Right lobe of liver (tissue), 4 donors: ENCODE measurements at regions not wholly inside any gene's neighbourhood (a gene's known extent, or its start where the extent isn't known, plus 50 kb on each side); places are given as distances from the start of the nearest gene placed in this dataset.

ENCODE experiments used
- POLR2A ChIP-seq: fragments of 450-650 bp; IDR thresholded peaks from one replicate; pipeline ENCODE4 v1.6.1; 2017; ENCODE audit warnings: antibody characterized with exemption, mild to moderate bottlenecking
- TF ChIP-seq, protein P1 (sequence below), 4 donors: fragments of 200-600 bp in 3 of 4; fragments of 450-650 bp in 1 of 4; IDR thresholded peaks; one replicate each; pipeline versions ENCODE4 v1.5.1 to v1.8.0; 2016 to 2022; ENCODE audit warnings: antibody characterized with exemption in 4 of 4, mild to moderate bottlenecking in 2 of 4
- donor health status: DM: no; HTN: no; CAD: no.
- donor health status: DM: no; HTN: no; CAD: no.
- donor health status: DM: no; HTN: yes; CAD: no.

DNA sequence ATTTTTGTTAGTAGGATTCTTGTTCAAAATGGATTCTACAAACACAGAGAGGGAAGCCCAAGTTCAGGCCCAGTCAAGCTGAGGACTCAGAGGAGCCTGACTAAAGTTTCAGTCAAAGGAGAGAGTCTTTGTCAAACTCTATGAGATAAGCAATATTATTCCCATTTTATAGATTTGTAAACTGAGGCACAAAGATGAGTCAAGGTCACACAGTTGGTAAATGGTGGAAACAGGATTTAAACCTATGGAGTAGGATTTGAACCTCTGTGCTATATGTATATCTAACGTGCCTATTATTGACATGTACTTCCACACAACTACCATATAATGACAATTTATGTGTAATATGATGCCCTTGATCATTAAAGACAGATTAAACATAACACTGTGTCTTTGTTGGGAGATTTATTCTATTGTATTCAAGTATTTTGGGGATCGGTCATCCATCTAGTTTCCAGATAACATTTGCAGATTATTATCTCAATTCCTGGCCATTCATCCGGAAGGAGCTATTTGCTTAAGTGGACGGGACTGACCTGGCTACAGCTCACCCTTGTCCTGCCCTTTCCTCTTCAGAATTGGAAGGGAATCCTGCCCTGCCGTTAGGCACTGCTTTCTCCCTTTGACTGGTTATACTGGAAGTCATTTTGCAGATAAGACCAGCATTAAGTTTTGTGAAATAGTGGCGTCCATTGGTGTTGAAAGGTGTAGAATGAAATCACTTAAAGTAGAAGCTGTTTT lies 86.1 kb upstream of the LMO4 start:
- TF ChIP-seq, protein P1, sequence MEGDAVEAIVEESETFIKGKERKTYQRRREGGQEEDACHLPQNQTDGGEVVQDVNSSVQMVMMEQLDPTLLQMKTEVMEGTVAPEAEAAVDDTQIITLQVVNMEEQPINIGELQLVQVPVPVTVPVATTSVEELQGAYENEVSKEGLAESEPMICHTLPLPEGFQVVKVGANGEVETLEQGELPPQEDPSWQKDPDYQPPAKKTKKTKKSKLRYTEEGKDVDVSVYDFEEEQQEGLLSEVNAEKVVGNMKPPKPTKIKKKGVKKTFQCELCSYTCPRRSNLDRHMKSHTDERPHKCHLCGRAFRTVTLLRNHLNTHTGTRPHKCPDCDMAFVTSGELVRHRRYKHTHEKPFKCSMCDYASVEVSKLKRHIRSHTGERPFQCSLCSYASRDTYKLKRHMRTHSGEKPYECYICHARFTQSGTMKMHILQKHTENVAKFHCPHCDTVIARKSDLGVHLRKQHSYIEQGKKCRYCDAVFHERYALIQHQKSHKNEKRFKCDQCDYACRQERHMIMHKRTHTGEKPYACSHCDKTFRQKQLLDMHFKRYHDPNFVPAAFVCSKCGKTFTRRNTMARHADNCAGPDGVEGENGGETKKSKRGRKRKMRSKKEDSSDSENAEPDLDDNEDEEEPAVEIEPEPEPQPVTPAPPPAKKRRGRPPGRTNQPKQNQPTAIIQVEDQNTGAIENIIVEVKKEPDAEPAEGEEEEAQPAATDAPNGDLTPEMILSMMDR (IDR thresholded peaks at IDR 0.05) = no peak
- no peak for TF ChIP-seq POLR2A
